H9 (cell line): ENCODE measurements at regions not wholly inside any gene's neighbourhood (a gene's known extent, or its start where the extent isn't known, plus 50 kb on each side); places are given as distances from the start of the nearest gene placed in this dataset.

Experiments used
- DNase-seq: peaks from one replicate; pipeline ENCODE4 v3.0.0-alpha.2; 2017
- H2AFZ ChIP-seq: one replicate; pipeline ENCODE4 v1.6.1; 2013; ENCODE audit warnings: mild to moderate bottlenecking, low read length, control low read depth, moderate library complexity
- H2AK5ac ChIP-seq: 2 replicates; pipeline ENCODE4 v1.6.1; 2013; ENCODE audit warnings: low read length, control low read depth, mixed read lengths; ENCODE audit not compliant: insufficient read length
- H2BK120ac ChIP-seq: one replicate; pipeline ENCODE4 v1.6.1; 2013; ENCODE audit warnings: low read depth, mild to moderate bottlenecking, low read length, control low read depth, inconsistent platforms; ENCODE audit not compliant: poor library complexity, severe bottlenecking
- H2BK12ac ChIP-seq: 2 replicates; pipeline ENCODE4 v1.6.1; 2013; ENCODE audit warnings: low read length, control low read depth, mixed read lengths, low read depth; ENCODE audit not compliant: insufficient read length
- H2BK15ac ChIP-seq: 2 replicates; pipeline ENCODE4 v1.6.1; 2013; ENCODE audit warnings: low read depth, low read length, control low read depth
- H2BK20ac ChIP-seq: one replicate; pipeline ENCODE4 v1.6.1; 2013; ENCODE audit warnings: low read depth, mild to moderate bottlenecking, low read length, control low read depth, inconsistent platforms; ENCODE audit not compliant: poor library complexity, severe bottlenecking
- H2BK5ac ChIP-seq: 2 replicates; pipeline ENCODE4 v1.6.1; 2013; ENCODE audit warnings: low read length, control low read depth, mixed read lengths; ENCODE audit not compliant: insufficient read length
- H3K14ac ChIP-seq: 2 replicates; pipeline ENCODE4 v1.6.1; 2013; ENCODE audit warnings: low read length, control low read depth; ENCODE audit not compliant: insufficient read depth
- H3K18ac ChIP-seq: 2 replicates; pipeline ENCODE4 v1.6.1; 2013; ENCODE audit warnings: low read depth, mild to moderate bottlenecking, mixed read lengths, low read length, control low read depth; ENCODE audit not compliant: insufficient read length
- H3K23ac ChIP-seq: 2 replicates; pipeline ENCODE4 v1.6.1; 2013; ENCODE audit warnings: low read length, control low read depth, mixed read lengths, low read depth; ENCODE audit not compliant: insufficient read length
- H3K23me2 ChIP-seq: 2 replicates; pipeline ENCODE4 v1.6.1; 2013; ENCODE audit warnings: low read depth, mild to moderate bottlenecking, mixed read lengths, low read length, control low read depth; ENCODE audit not compliant: insufficient read length, poor library complexity, severe bottlenecking
- H3K27ac ChIP-seq: 2 replicates; pipeline ENCODE4 v1.5.1; 2013; ENCODE audit warnings: low read length, control low read depth, mixed read lengths, low read depth; ENCODE audit not compliant: insufficient read length
- H3K27me3 ChIP-seq: 2 replicates; pipeline ENCODE4 v1.6.1; 2013; ENCODE audit warnings: low read length, control low read depth, inconsistent platforms; ENCODE audit not compliant: insufficient read depth
- H3K4ac ChIP-seq: 2 replicates; pipeline ENCODE4 v1.6.1; 2013; ENCODE audit warnings: low read depth, mild to moderate bottlenecking, control low read depth, inconsistent platforms, low read length, moderate library complexity
- H3K4me1 ChIP-seq: 2 replicates; pipeline ENCODE4 v1.6.1; 2013; ENCODE audit warnings: low read length, control low read depth, inconsistent platforms; ENCODE audit not compliant: insufficient read depth
- H3K4me2 ChIP-seq: 2 replicates; pipeline ENCODE4 v1.6.1; 2013; ENCODE audit warnings: low read length, control low read depth, mixed read lengths; ENCODE audit not compliant: insufficient read length, insufficient read depth
- H3K56ac ChIP-seq: 2 replicates; pipeline ENCODE4 v1.6.1; 2013; ENCODE audit warnings: low read depth, mild to moderate bottlenecking, mixed read lengths, low read length, control low read depth; ENCODE audit not compliant: insufficient read length
- H3K79me1 ChIP-seq: 2 replicates; pipeline ENCODE4 v1.6.1; 2013; ENCODE audit warnings: low read depth, mild to moderate bottlenecking, moderate library complexity, low read length, control low read depth, inconsistent platforms; ENCODE audit not compliant: insufficient read depth, poor library complexity, severe bottlenecking
- H3K79me2 ChIP-seq: 2 replicates; pipeline ENCODE4 v1.6.1; 2013; ENCODE audit warnings: low read length, control low read depth, inconsistent platforms; ENCODE audit not compliant: insufficient read depth
- H3K9ac ChIP-seq: 2 replicates; pipeline ENCODE4 v1.6.1; 2013; ENCODE audit warnings: low read length, control low read depth, mixed read lengths; ENCODE audit not compliant: insufficient read length; ENCODE audit errors: extremely low read depth
- H3K9me3 ChIP-seq: one replicate; pipeline ENCODE4 v1.6.1; 2013; ENCODE audit warnings: low read depth, low read length, inconsistent platforms; ENCODE audit not compliant: control insufficient read depth
- H3T11ph ChIP-seq: one replicate; pipeline ENCODE4 v1.6.1; 2013; ENCODE audit warnings: mild to moderate bottlenecking, low read length, control low read depth, inconsistent platforms
- H4K20me1 ChIP-seq: one replicate; pipeline ENCODE4 v1.6.1; 2013; ENCODE audit not compliant: control insufficient read depth, insufficient read length, insufficient read depth
- H4K5ac ChIP-seq: 2 replicates; pipeline ENCODE4 v1.6.1; 2013; ENCODE audit warnings: low read depth, mild to moderate bottlenecking, mixed read lengths, low read length, control low read depth; ENCODE audit not compliant: insufficient read length
- H4K8ac ChIP-seq: replicated peaks from 2 replicates; pipeline ENCODE4 v1.6.1; 2013; ENCODE audit warnings: low read length, control low read depth, mixed read lengths, low read depth; ENCODE audit not compliant: insufficient read length
- H4K91ac ChIP-seq: 2 replicates; pipeline ENCODE4 v1.6.1; 2013; ENCODE audit warnings: low read depth, mild to moderate bottlenecking, moderate library complexity, mixed read lengths, low read length, control low read depth; ENCODE audit not compliant: insufficient read length
- H3K27ac Mint-ChIP-seq, 3 experiments: 2 replicates in 2 of 3; 3 replicates in 1 of 3; pipeline ENCODE4 v1.8.0; 2020 to 2021; ENCODE audit warnings: mixed read lengths in 3 of 3, mild to moderate bottlenecking in 1 of 3, moderate library complexity in 1 of 3
- H3K27me3 Mint-ChIP-seq: 2 replicates; pipeline ENCODE4 v1.8.0; 2021; ENCODE audit warnings: low read depth, mild to moderate bottlenecking, moderate library complexity, mixed read lengths
- H3K36me3 Mint-ChIP-seq, 3 experiments: 2 replicates in 2 of 3; 3 replicates in 1 of 3; pipeline ENCODE4 v1.8.0; 2020 to 2021; ENCODE audit warnings: low read depth in 3 of 3, mixed read lengths in 3 of 3; ENCODE audit not compliant: insufficient read depth in 1 of 3
- H3K4me1 Mint-ChIP-seq, 2 experiments: 2 replicates each; pipeline ENCODE4 v1.8.0; 2020; ENCODE audit warnings: mixed read lengths in 2 of 2
- H3K4me3 Mint-ChIP-seq, 2 experiments: 2 replicates in 1 of 2; 3 replicates in 1 of 2; pipeline ENCODE4 v1.8.0; 2020 to 2021; ENCODE audit warnings: mild to moderate bottlenecking in 2 of 2, mixed read lengths in 2 of 2, moderate library complexity in 1 of 2
- H3K9me3 Mint-ChIP-seq, 2 experiments: 2 replicates in 1 of 2; 3 replicates in 1 of 2; pipeline ENCODE4 v1.8.0; 2020; ENCODE audit warnings: mild to moderate bottlenecking in 2 of 2, mixed read lengths in 2 of 2, moderate library complexity in 1 of 2
- WGBS: extraction: QIAGEN DNeasy Blood & Tissue Kit; methylation state at CpG from one replicate; pipeline ENCODE4 v1.1.7; 2013; ENCODE audit warnings: missing lambda C conversion rate, low lambda C conversion rate, mixed read lengths; ENCODE audit not compliant: insufficient read length; ENCODE audit errors: extremely low coverage; 5-methylcytosine and 5-hydroxymethylcytosine counted together
- TF ChIP-seq, protein P1 (sequence below): fragments of 200-600 bp; sonication (generic); conservative IDR thresholded peaks from 3 replicates; pipeline ENCODE4 v1.8.0; 2021; ENCODE audit warnings: antibody characterized with exemption, mild to moderate bottlenecking

DNA sequence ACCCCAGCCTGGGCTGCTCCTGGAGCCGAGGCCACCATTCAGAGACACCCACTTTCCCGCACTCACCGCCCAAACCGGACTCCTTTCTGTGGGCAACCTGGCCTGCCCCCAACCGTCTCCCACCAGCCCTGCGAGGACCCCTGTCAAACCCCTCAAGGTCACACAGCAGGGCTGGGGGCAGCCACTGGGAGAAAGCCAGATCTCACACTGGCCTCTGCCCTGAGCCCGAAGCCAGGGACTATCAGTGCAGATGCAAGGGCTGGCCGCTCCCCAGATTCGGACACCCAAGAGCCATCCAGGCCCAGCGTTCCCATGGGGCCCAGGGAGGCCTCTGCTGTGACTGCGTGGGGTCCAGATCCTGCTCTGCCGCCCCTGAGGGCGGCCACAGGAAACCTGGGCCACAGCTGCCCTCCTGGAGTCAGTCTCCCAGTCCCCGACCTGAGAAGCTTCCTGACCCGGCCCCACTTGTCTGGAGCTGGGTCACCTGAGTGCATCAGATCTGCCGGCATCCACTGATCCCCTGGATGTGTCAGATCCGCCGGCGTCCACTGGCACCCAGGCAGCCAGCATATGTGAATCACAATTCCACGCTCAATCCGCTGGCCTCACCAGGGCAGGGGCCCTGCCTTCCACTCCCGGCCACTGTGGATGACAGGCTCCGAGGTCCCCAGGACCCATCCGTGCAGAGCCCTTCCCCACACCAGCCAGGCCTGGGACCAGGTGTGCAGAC, 139.7 kb downstream of the BRD1 start:
- Histone ChIP-seq H3K56ac (no peak overlapping the region), H2AFZ (no peak overlapping the region), H3K27me3 (no peaks in the 10 kb centered on the region), H2BK12ac (no peak overlapping the region), H2BK20ac (no peak overlapping the region), H3K23ac (no peak overlapping the region), H4K8ac (no peak overlapping the region), H3K18ac (no peak overlapping the region), H2AK5ac (no peak overlapping the region), H4K91ac (no peak overlapping the region), H4K20me1 (no peaks in the 10 kb centered on the region), H2BK120ac (no peak overlapping the region), H2BK15ac (no peak overlapping the region), H3K4ac (no peak overlapping the region), H3K4me2 (no peak overlapping the region), H3K79me1 (no peaks in the 10 kb centered on the region), H3K14ac (peak overlapping the region; percentile 60), H3K9ac (no peak overlapping the region), H2BK5ac (no peak overlapping the region), H3T11ph (no peak overlapping the region), H3K79me2 (no peaks in the 10 kb centered on the region), H3K9me3 (peaks cover 8% of the 10 kb centered on the region), H3K23me2 (no peaks in the 10 kb centered on the region), H3K4me1 (no peaks in the 10 kb centered on the region), H4K5ac (no peak overlapping the region), H3K27ac (no peak overlapping the region)
- Mint-ChIP-seq H3K27me3 (peaks cover 13% of the 10 kb centered on the region), H3K27ac (0 out of 7 replicates have a peak overlapping the region, but pooled peaks of 1 of the 3 experiments have one; percentile 40), H3K9me3 (peaks cover 22 to 24% of the 10 kb centered on the region in 2 experiments), H3K36me3 (peaks cover 0 to 18% (median 0%) of the 10 kb centered on the region in 3 experiments; a peak in 4 of 7 replicates), H3K4me3 (no peak overlapping the region), H3K4me1 (no peaks in the 10 kb centered on the region)
- WGBS: no CpG with 5 or more reads among the region's 24 CpGs
- peak; percentile 9 for DNase-seq
- TF ChIP-seq, protein P1, sequence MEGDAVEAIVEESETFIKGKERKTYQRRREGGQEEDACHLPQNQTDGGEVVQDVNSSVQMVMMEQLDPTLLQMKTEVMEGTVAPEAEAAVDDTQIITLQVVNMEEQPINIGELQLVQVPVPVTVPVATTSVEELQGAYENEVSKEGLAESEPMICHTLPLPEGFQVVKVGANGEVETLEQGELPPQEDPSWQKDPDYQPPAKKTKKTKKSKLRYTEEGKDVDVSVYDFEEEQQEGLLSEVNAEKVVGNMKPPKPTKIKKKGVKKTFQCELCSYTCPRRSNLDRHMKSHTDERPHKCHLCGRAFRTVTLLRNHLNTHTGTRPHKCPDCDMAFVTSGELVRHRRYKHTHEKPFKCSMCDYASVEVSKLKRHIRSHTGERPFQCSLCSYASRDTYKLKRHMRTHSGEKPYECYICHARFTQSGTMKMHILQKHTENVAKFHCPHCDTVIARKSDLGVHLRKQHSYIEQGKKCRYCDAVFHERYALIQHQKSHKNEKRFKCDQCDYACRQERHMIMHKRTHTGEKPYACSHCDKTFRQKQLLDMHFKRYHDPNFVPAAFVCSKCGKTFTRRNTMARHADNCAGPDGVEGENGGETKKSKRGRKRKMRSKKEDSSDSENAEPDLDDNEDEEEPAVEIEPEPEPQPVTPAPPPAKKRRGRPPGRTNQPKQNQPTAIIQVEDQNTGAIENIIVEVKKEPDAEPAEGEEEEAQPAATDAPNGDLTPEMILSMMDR: no peak
